Suprapubic skin (tissue), 4 donors: ENCODE measurements at regions not wholly inside any gene's neighbourhood (a gene's known extent, or its start where the extent isn't known, plus 50 kb on each side); places are given as distances from the start of the nearest gene placed in this dataset.
A peak's percentile ranks its signal among the peaks of the same experiment; 100 is the strongest.
"Not testable (repeated sequence)": the region's sequence is repeated elsewhere in the genome, so short reads cannot be mapped to it uniquely, and the experiment has no call there.

Experiments
- DNase-seq, 2 donors: peaks; one replicate each; pipeline ENCODE4 v3.0.0-alpha.2; 2019; ENCODE audit warnings: low spot score in 2 of 2
- H3K27ac ChIP-seq: fragments of 200-600 bp; sonication (generic); one replicate; pipeline ENCODE4 v1.5.1; 2019
- H3K27me3 ChIP-seq: fragments of 200-600 bp; sonication (generic); one replicate; pipeline ENCODE4 v1.5.1; 2019
- H3K36me3 ChIP-seq: fragments of 200-600 bp; sonication (generic); one replicate; pipeline ENCODE4 v1.5.1; 2019
- H3K4me1 ChIP-seq: fragments of 200-600 bp; sonication (generic); one replicate; pipeline ENCODE4 v1.5.1; 2019
- H3K4me3 ChIP-seq: fragments of 200-600 bp; sonication (generic); one replicate; pipeline ENCODE4 v1.5.1; 2019; ENCODE audit warnings: mild to moderate bottlenecking
- H3K9me3 ChIP-seq: fragments of 200-600 bp; sonication (generic); one replicate; pipeline ENCODE4 v1.5.1; 2019
- CTCF ChIP-seq, 2 donors: fragments of 200-600 bp in 1 of 2; fragments of 450-650 bp in 1 of 2; sonication (generic) in 1 of 2; IDR thresholded peaks; one replicate each; pipeline ENCODE4 v1.5.1; 2016 to 2019; ENCODE audit warnings: antibody characterized with exemption in 2 of 2, mild to moderate bottlenecking in 1 of 2, moderate library complexity in 1 of 2
- EP300 ChIP-seq: sonication (generic); formaldehyde crosslinking; IDR thresholded peaks from one replicate; pipeline ENCODE4 v1.6.1; 2017; ENCODE audit warnings: antibody characterized with exemption
- POLR2A ChIP-seq, 2 donors: fragments of 450-650 bp; IDR thresholded peaks; one replicate each; pipeline ENCODE4 v1.6.1; 2017; ENCODE audit warnings: antibody characterized with exemption in 2 of 2, mild to moderate bottlenecking in 2 of 2, moderate library complexity in 2 of 2
- POLR2AphosphoS5 ChIP-seq, 3 donors: sonication (generic); formaldehyde crosslinking; IDR thresholded peaks; one replicate each; pipeline ENCODE4 v1.6.1; 2017; ENCODE audit warnings: antibody characterized with exemption in 3 of 3
- WGBS: methylation state at CpG from one replicate; pipeline ENCODE4 v1.1.5; 2018; 5-methylcytosine and 5-hydroxymethylcytosine counted together

GRCh38 chr1:104132382-104132973, 382.8 kb downstream of the AMY1C start:
- Histone ChIP-seq H3K9me3 (no peaks in the 10 kb centered on the region), H3K4me3 (no peak overlapping the region), H3K27ac (no peak overlapping the region), H3K4me1 (no peaks in the 10 kb centered on the region), H3K27me3 (no peaks in the 10 kb centered on the region), H3K36me3 (no peaks in the 10 kb centered on the region)
- no peak for DNase-seq
- no peak for TF ChIP-seq CTCF (IDR thresholded peaks at IDR 0.05)
- TF ChIP-seq POLR2A (IDR thresholded peaks at IDR 0.05), result no peak
- TF ChIP-seq POLR2AphosphoS5 (IDR thresholded peaks at IDR 0.05), result no peak
- TF ChIP-seq EP300, result no peak

DNA sequence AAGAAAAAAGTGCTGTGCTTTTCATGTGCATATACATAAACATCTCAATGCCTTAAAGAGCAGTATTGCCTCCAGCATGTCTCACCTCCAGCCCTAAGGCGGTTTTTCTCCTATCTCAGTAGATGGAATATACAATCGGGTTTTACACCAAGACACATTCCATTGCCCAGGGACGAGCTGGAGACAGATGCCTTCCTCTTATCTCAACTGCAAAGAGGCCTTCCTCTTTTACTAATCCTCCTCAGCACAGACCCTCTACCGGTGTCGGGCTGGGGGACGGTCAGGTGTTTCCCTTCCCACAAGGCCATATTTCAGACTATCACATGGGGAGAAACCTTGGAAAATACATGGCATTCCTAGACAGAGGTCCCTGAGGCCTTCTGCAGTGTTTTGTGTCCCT, 385.3 kb downstream of the AMY1C start:
- H3K9me3 ChIP-seq, H3K4me1 ChIP-seq, H3K27me3 ChIP-seq, DNase-seq, H3K4me3 ChIP-seq, H3K27ac ChIP-seq, H3K36me3 ChIP-seq: not testable (repeated sequence)
- WGBS, result 81% methylated on average over 6 of the region's 6 CpGs

- Histone ChIP-seq H3K27me3 (no peaks in the 10 kb centered on the region), H3K4me3 (no peak overlapping the region), H3K9me3 (no peaks in the 10 kb centered on the region), H3K36me3 (no peaks in the 10 kb centered on the region), H3K4me1 (no peaks in the 10 kb centered on the region), H3K27ac (no peak overlapping the region)
- WGBS, result 69% methylated on average over 3 of the region's 3 CpGs
- no peak for DNase-seq
- TF ChIP-seq POLR2AphosphoS5 (IDR thresholded peaks at IDR 0.05) (no peak), EP300 (no peak), CTCF (IDR thresholded peaks at IDR 0.05) (no peak), POLR2A (IDR thresholded peaks at IDR 0.05) (no peak)
These were observed 386.9 kb downstream of the AMY1C start for GRCh38 chr1:104136621-104137020.

DNA sequence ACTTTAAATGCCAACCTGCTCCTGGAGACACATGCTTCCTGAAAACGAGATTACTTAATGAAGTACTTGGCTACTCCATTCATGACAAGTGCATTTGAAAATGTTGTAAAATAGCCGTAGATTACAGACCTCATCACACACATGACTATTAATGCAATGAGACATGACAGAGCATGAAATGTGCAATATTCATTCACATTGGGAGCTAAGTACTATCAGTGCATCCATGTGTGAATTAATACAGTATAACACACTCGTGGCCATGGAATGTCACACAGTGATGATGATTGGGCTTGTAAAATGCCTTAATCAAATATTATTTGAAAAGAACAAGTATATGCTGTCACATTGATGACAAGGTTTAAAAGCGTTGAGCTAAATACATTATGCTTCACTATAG, 407.0 kb downstream of the AMY1C start:
- TF ChIP-seq POLR2A (IDR thresholded peaks at IDR 0.05) (no peak), CTCF (IDR thresholded peaks at IDR 0.05) (no peak), POLR2AphosphoS5 (IDR thresholded peaks at IDR 0.05) (no peak), EP300 (no peak)
- Histone ChIP-seq H3K27me3 (no peaks in the 10 kb centered on the region), H3K27ac (no peak overlapping the region), H3K9me3 (no peaks in the 10 kb centered on the region), H3K36me3 (no peaks in the 10 kb centered on the region), H3K4me1 (no peaks in the 10 kb centered on the region), H3K4me3 (no peak overlapping the region)
- no peak for DNase-seq
- WGBS, result 79% methylated on average over 4 of the region's 4 CpGs

DNA sequence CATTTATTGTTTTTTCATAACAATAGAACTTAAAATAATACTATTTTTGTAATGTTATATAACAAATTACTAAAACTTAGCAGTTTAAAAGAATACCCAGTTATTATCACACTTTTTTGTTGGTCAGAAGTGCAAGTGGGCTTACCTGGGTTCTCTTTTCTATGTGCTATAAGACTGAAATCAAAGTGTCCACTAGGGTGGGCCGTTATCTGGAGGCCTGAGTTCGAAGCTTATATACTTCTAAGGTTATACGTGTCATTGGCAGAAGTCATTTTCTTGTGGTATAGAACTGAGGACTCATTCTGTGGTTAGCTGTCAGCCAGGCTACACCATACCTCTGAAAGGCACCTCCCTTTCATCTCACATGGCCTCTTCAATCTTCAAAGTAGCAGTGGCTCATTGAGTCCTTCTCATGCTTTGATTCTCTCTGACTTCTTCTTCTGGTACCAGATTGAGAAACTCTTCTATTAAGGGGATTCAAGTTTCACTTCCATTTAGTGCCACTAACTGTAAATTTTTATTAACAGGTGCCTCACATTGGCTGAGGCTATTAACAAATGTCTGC, 414.3 kb downstream of the AMY1C start:
- H3K36me3 ChIP-seq, result no peaks in the 10 kb centered on the region
- H3K27me3 ChIP-seq, result no peaks in the 10 kb centered on the region
- no peaks in the 10 kb centered on the region for H3K9me3 ChIP-seq
- no peaks in the 10 kb centered on the region for H3K4me1 ChIP-seq
- no peak overlapping the region for H3K4me3 ChIP-seq
- no peak for TF ChIP-seq EP300
- no peak for TF ChIP-seq POLR2AphosphoS5 (IDR thresholded peaks at IDR 0.05)
- no peak for TF ChIP-seq POLR2A (IDR thresholded peaks at IDR 0.05)
- no peak for TF ChIP-seq CTCF (IDR thresholded peaks at IDR 0.05)
- H3K27ac ChIP-seq, result no peak overlapping the region
- 80% methylated on average over 3 of the region's 3 CpGs for WGBS
- DNase-seq, result no peak

- Histone ChIP-seq H3K4me3 (no peak overlapping the region), H3K4me1 (no peaks in the 10 kb centered on the region), H3K27me3 (no peaks in the 10 kb centered on the region), H3K27ac (no peak overlapping the region), H3K9me3 (peaks cover 3% of the 10 kb centered on the region), H3K36me3 (no peaks in the 10 kb centered on the region)
- WGBS, result 93% methylated on average over 12 of the region's 25 CpGs
- TF ChIP-seq POLR2A (IDR thresholded peaks at IDR 0.05), result no peak
- TF ChIP-seq CTCF (IDR thresholded peaks at IDR 0.05), result no peak
- no peak for TF ChIP-seq EP300
- TF ChIP-seq POLR2AphosphoS5 (IDR thresholded peaks at IDR 0.05), result no peak
- DNase-seq, result peak in 1 of 2 donors; percentile 77
These were observed 422.6 kb downstream of the AMY1C start for GRCh38 chr1:104172243-104172681.
